Fibroblast of lung (primary cell): ENCODE measurements at regions not wholly inside any gene's neighbourhood (a gene's known extent, or its start where the extent isn't known, plus 50 kb on each side); places are given as distances from the start of the nearest gene placed in this dataset.

Experiments used
- CTCF ChIP-seq, 2 donors: IDR thresholded peaks in 1 of 2; conservative IDR thresholded peaks in 1 of 2; 1 replicate in 1 of 2; 2 replicates in 1 of 2; pipeline ENCODE4 v1.5.1; 2011 to 2012; ENCODE audit warnings: low read length in 2 of 2, control low read depth in 1 of 2, inconsistent platforms in 1 of 2, low read depth in 1 of 2, mild to moderate bottlenecking in 1 of 2
- EZH2 ChIP-seq: IDR thresholded peaks from 2 replicates; pipeline ENCODE4 v1.5.1; 2012; ENCODE audit warnings: low read length, control low read depth, mild to moderate bottlenecking; ENCODE audit errors: missing control alignments

DNA sequence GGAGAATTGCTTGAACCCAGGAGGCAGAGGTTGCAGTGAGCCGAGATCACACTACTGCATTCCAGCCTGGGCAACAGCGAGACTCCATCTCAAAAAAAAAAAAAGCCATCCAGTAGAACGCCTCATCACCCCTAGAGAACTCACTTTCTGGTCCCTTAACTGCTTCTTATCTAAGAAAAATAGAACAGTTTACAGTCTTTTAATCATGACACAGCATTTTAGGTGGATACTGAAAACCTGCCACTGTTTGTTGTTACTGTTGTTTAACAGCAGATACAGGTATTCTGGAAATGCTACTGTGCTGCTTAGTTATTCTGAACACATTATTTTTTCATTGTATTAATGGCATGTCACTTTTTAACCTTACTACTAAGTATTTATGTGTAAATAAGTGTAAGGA, 624.3 kb upstream of the GHITM start:
- TF ChIP-seq CTCF (conservative IDR thresholded peaks at IDR 0.05 in 1 of 2, IDR thresholded peaks at IDR 0.05 in 1 of 2; ENCODE audit: low read depth in 1 of 2, low read length in 2 of 2) (no peak), EZH2 (no peak)
